GM23338 (cell line): ENCODE measurements at regions not wholly inside any gene's neighbourhood (a gene's known extent, or its start where the extent isn't known, plus 50 kb on each side); places are given as distances from the start of the nearest gene placed in this dataset.
A peak's percentile ranks its signal among the peaks of the same experiment; 100 is the strongest.

Experiments used
- ATAC-seq: fragments of 200-7000 bp; cut with Tn5 transposase; 3 replicates; pipeline ENCODE4 v1.9.1; 2020
- DNase-seq: peaks from one replicate; pipeline ENCODE4 v3.0.0-alpha.2; 2015; ENCODE audit warnings: low spot score
- H2AFZ ChIP-seq: fragments of 200-600 bp; sonication (generic); 2 replicates; pipeline ENCODE4 v1.8.0; 2016; ENCODE audit warnings: antibody characterized with exemption, mild to moderate bottlenecking, moderate library complexity
- H3F3A ChIP-seq: fragments of 200-600 bp; sonication (generic); replicated peaks from 2 replicates; pipeline ENCODE4 v1.8.0; 2017; ENCODE audit warnings: antibody characterized with exemption, mixed run types, low read depth
- H3K27ac ChIP-seq: fragments of 200-600 bp; sonication (generic); 2 replicates; pipeline ENCODE4 v1.6.1; 2016; ENCODE audit warnings: low read depth
- H3K27me3 ChIP-seq: fragments of 200-600 bp; sonication (generic); 2 replicates; pipeline ENCODE4 v1.8.0; 2016; ENCODE audit warnings: mild to moderate bottlenecking, mixed run types, moderate library complexity; ENCODE audit not compliant: insufficient read depth
- H3K36me3 ChIP-seq: fragments of 200-600 bp; sonication (generic); 2 replicates; pipeline ENCODE4 v1.8.0; 2016; ENCODE audit warnings: mild to moderate bottlenecking; ENCODE audit not compliant: insufficient read depth
- H3K4me1 ChIP-seq: fragments of 200-600 bp; sonication (generic); 2 replicates; pipeline ENCODE4 v1.8.0; 2016; ENCODE audit warnings: mild to moderate bottlenecking, moderate library complexity; ENCODE audit not compliant: insufficient read depth
- H3K4me2 ChIP-seq: fragments of 200-600 bp; sonication (generic); 2 replicates; pipeline ENCODE4 v1.7.1; 2017; ENCODE audit warnings: mixed run types
- H3K4me3 ChIP-seq: fragments of 200-600 bp; sonication (generic); 2 replicates; pipeline ENCODE4 v1.6.1; 2016; ENCODE audit warnings: mixed run types
- H3K79me2 ChIP-seq: fragments of 200-600 bp; sonication (generic); replicated peaks from 2 replicates; pipeline ENCODE4 v1.8.0; 2017; ENCODE audit warnings: mild to moderate bottlenecking; ENCODE audit not compliant: insufficient read depth
- H3K9me2 ChIP-seq: fragments of 200-600 bp; sonication (generic); 2 replicates; pipeline ENCODE4 v1.8.0; 2017; ENCODE audit not compliant: insufficient read depth
- H4K20me1 ChIP-seq: fragments of 200-600 bp; sonication (generic); replicated peaks from 2 replicates; pipeline ENCODE4 v1.8.0; 2017; ENCODE audit warnings: mild to moderate bottlenecking; ENCODE audit not compliant: insufficient read depth
- H3K27ac Mint-ChIP-seq: 2 replicates; pipeline ENCODE4 v1.8.0; 2020; ENCODE audit warnings: inconsistent platforms, mild to moderate bottlenecking, moderate library complexity, mixed read lengths
- H3K27me3 Mint-ChIP-seq: 3 replicates; pipeline ENCODE4 v1.8.0; 2022; ENCODE audit warnings: low read depth, mild to moderate bottlenecking, moderate library complexity, mixed read lengths, inconsistent platforms; ENCODE audit not compliant: insufficient read depth, poor library complexity
- H3K36me3 Mint-ChIP-seq: 3 replicates; pipeline ENCODE4 v1.8.0; 2021; ENCODE audit warnings: low read depth, mild to moderate bottlenecking, inconsistent platforms, moderate library complexity, mixed read lengths
- H3K4me1 Mint-ChIP-seq: 3 replicates; pipeline ENCODE4 v1.8.0; 2020; ENCODE audit warnings: mild to moderate bottlenecking, inconsistent platforms, mixed read lengths
- H3K4me3 Mint-ChIP-seq: 3 replicates; pipeline ENCODE4 v1.8.0; 2021; ENCODE audit warnings: moderate library complexity, mild to moderate bottlenecking, inconsistent platforms, mixed read lengths
- H3K9me3 Mint-ChIP-seq: 3 replicates; pipeline ENCODE4 v1.8.0; 2020; ENCODE audit warnings: moderate library complexity, mild to moderate bottlenecking, inconsistent platforms, mixed read lengths
- CREB1 ChIP-seq: fragments of 250-450 bp; sonication (Bioruptor Pico); IDR thresholded peaks from 2 replicates; pipeline ENCODE4 v1.5.0; 2020; ENCODE audit warnings: low read depth, mild to moderate bottlenecking, moderate library complexity
- EZH2 ChIP-seq: fragments of 200-600 bp; sonication (generic); IDR thresholded peaks from one replicate; pipeline ENCODE4 v1.8.0; 2017; ENCODE audit warnings: antibody characterized with exemption, mild to moderate bottlenecking, low read depth; ENCODE audit not compliant: unreplicated experiment
- EZH2phosphoT487 ChIP-seq: fragments of 200-600 bp; sonication (generic); IDR thresholded peaks from one replicate; pipeline ENCODE4 v1.8.1; 2018; ENCODE audit warnings: antibody characterized with exemption; ENCODE audit not compliant: unreplicated experiment
- JUNB ChIP-seq: IDR thresholded peaks from one replicate; pipeline ENCODE4 v1.6.1; 2016; ENCODE audit warnings: antibody characterized with exemption; ENCODE audit not compliant: unreplicated experiment
- NANOG ChIP-seq: IDR thresholded peaks from 2 replicates; pipeline ENCODE4 v1.6.1; 2016; ENCODE audit warnings: antibody characterized with exemption, borderline replicate concordance
- POLR2AphosphoS5 ChIP-seq: IDR thresholded peaks from 2 replicates; pipeline ENCODE4 v1.6.1; 2016; ENCODE audit warnings: antibody characterized with exemption, low read depth
- STAT1 ChIP-seq: IDR thresholded peaks from one replicate; pipeline ENCODE4 v1.6.1; 2016; ENCODE audit warnings: antibody characterized with exemption; ENCODE audit not compliant: unreplicated experiment
- ZNF114 ChIP-seq: fragments of 250-450 bp; sonication (Bioruptor Pico); IDR thresholded peaks from 2 replicates; pipeline ENCODE4 v1.5.0; 2020; ENCODE audit warnings: mild to moderate bottlenecking, moderate library complexity
- ZNF331 ChIP-seq: fragments of 250-450 bp; sonication (Bioruptor Pico); IDR thresholded peaks from 2 replicates; pipeline ENCODE4 v1.5.0; 2020; ENCODE audit warnings: low read depth, mild to moderate bottlenecking, moderate library complexity
- TF ChIP-seq, protein P1 (sequence below): IDR thresholded peaks from 2 replicates; pipeline ENCODE4 v1.6.1; 2016; ENCODE audit warnings: antibody characterized with exemption
- TF ChIP-seq, protein P2 (sequence below), 2 experiments: fragments of 200-600 bp in 1 of 2; sonication (generic) in 1 of 2; conservative IDR thresholded peaks; 2 replicates each; pipeline versions ENCODE4 v1.5.1 to v1.6.1; 2016 to 2017; ENCODE audit warnings: antibody characterized with exemption in 2 of 2, low read depth in 2 of 2, mild to moderate bottlenecking in 2 of 2, moderate library complexity in 1 of 2

DNA sequence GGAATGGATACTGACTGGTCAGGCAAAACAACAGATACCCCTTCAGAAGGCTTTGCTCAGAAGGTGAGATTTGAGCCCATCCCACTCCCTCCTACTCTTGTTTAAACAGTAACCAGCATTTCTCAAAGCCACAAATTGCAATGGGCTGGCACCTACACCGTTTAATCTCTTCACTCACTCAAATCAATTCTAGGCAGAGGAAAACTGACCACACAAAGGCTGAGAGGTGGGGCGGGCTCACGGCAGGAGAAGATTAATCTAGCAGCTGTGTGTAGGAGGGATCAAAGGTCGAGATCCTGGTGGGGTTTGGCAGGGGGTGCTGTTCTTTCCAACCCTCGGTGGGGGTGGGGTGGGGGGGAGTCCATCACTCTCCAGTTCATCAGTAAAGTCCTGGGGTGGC is 622.4 kb downstream of the BCOR start:
- DNase-seq (no peak), ATAC-seq (no peak)
- Histone ChIP-seq H3K4me2 (no peak overlapping the region), H2AFZ (no peak overlapping the region), H4K20me1 (no peaks in the 10 kb centered on the region), H3F3A (no peaks in the 10 kb centered on the region), H3K36me3 (no peaks in the 10 kb centered on the region), H3K79me2 (no peaks in the 10 kb centered on the region), H3K4me3 (no peak overlapping the region), H3K4me1 (no peaks in the 10 kb centered on the region), H3K27ac (no peak overlapping the region), H3K9me2 (no peaks in the 10 kb centered on the region), H3K27me3 (no peaks in the 10 kb centered on the region)
- Mint-ChIP-seq H3K4me3 (no peak overlapping the region), H3K27me3 (peaks cover 6% of the 10 kb centered on the region), H3K36me3 (no peaks in the 10 kb centered on the region), H3K27ac (no peak overlapping the region), H3K9me3 (no peaks in the 10 kb centered on the region; the same call in 2 of the 3 replicates), H3K4me1 (peaks cover 9% of the 10 kb centered on the region)
- TF ChIP-seq ZNF114 (no peak), EZH2phosphoT487 (no peak), CREB1 (no peak)
- TF ChIP-seq, protein P1, sequence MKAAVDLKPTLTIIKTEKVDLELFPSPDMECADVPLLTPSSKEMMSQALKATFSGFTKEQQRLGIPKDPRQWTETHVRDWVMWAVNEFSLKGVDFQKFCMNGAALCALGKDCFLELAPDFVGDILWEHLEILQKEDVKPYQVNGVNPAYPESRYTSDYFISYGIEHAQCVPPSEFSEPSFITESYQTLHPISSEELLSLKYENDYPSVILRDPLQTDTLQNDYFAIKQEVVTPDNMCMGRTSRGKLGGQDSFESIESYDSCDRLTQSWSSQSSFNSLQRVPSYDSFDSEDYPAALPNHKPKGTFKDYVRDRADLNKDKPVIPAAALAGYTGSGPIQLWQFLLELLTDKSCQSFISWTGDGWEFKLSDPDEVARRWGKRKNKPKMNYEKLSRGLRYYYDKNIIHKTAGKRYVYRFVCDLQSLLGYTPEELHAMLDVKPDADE: no peak

DNA sequence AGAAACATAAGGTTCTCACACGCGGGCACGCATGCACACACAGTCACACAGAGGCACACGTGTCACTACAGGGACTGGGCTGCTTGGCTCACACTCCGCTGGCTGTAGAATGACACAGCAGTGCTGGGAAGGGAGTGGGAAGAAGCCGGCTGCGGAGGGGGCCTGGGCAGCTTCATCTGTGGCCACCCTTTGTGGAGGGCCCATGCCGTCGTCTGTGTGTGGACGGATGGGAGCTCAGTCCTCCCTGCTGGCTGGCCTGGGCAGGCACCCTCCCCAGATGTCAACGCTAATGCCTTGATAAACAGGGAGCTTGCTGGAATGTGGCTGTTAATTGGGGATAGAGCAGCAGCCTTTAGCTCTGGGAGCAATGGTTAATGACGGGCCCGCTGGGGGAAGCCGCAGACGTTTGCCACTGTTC is 621.1 kb downstream of the BCOR start:
- H3K27ac Mint-ChIP-seq: no peak overlapping the region
- H2AFZ ChIP-seq: no peak overlapping the region
- H3K4me1 ChIP-seq: no peaks in the 10 kb centered on the region
- no peak for DNase-seq
- peaks cover 9% of the 10 kb centered on the region for H3K4me1 Mint-ChIP-seq
- H3K27me3 Mint-ChIP-seq: peaks cover 6% of the 10 kb centered on the region
- H3K4me3 ChIP-seq: no peak overlapping the region
- H3F3A ChIP-seq: no peaks in the 10 kb centered on the region
- no peaks in the 10 kb centered on the region for H3K36me3 ChIP-seq
- no peak for TF ChIP-seq EZH2phosphoT487
- TF ChIP-seq, protein P2, sequence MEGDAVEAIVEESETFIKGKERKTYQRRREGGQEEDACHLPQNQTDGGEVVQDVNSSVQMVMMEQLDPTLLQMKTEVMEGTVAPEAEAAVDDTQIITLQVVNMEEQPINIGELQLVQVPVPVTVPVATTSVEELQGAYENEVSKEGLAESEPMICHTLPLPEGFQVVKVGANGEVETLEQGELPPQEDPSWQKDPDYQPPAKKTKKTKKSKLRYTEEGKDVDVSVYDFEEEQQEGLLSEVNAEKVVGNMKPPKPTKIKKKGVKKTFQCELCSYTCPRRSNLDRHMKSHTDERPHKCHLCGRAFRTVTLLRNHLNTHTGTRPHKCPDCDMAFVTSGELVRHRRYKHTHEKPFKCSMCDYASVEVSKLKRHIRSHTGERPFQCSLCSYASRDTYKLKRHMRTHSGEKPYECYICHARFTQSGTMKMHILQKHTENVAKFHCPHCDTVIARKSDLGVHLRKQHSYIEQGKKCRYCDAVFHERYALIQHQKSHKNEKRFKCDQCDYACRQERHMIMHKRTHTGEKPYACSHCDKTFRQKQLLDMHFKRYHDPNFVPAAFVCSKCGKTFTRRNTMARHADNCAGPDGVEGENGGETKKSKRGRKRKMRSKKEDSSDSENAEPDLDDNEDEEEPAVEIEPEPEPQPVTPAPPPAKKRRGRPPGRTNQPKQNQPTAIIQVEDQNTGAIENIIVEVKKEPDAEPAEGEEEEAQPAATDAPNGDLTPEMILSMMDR (conservative IDR thresholded peaks at IDR 0.05; ENCODE audit: low read depth in 2 of 2): no peak
- no peak for TF ChIP-seq CREB1
- TF ChIP-seq NANOG: no peak
- no peak for TF ChIP-seq ZNF331
- no peak for TF ChIP-seq ZNF114
- TF ChIP-seq, protein P1: no peak
- no peak for TF ChIP-seq STAT1
- TF ChIP-seq JUNB: no peak
- no peak for TF ChIP-seq EZH2
- TF ChIP-seq POLR2AphosphoS5: no peak
- peak; percentile 55 for ATAC-seq
- H3K4me3 Mint-ChIP-seq: no peak overlapping the region
- no peaks in the 10 kb centered on the region for H3K27me3 ChIP-seq
- H3K4me2 ChIP-seq: no peak overlapping the region
- no peak overlapping the region for H3K27ac ChIP-seq
- no peaks in the 10 kb centered on the region for H4K20me1 ChIP-seq
- H3K36me3 Mint-ChIP-seq: no peaks in the 10 kb centered on the region
- no peaks in the 10 kb centered on the region for H3K9me2 ChIP-seq
- H3K79me2 ChIP-seq: no peaks in the 10 kb centered on the region
- H3K9me3 Mint-ChIP-seq: no peaks in the 10 kb centered on the region; the same call in 2 of the 3 replicates
